B cell (primary cell): ENCODE measurements at regions not wholly inside any gene's neighbourhood (a gene's known extent, or its start where the extent isn't known, plus 50 kb on each side); places are given as distances from the start of the nearest gene placed in this dataset.

Source experiments
- ATAC-seq: fragments of 200-7000 bp; cut with Tn5 transposase; one replicate; pipeline ENCODE4 v1.10.0; 2021; ENCODE audit warnings: low read depth, mild to moderate bottlenecking, moderate number of reproducible peaks, moderate library complexity
- CTCF ChIA-PET: fragments of 350-600 bp; sonication (Branson Sonifier 250); formaldehyde crosslinking; loops from one replicate; lab custom pipeline; 2021; ENCODE audit warnings: antibody characterized with exemption, inconsistent platforms; lab: Charles Lee
- POLR2A ChIA-PET: fragments of 350-600 bp; sonication (Branson Sonifier 250); formaldehyde crosslinking; loops from one replicate; lab custom pipeline; 2021; ENCODE audit warnings: antibody characterized with exemption; lab: Charles Lee
- DNase-seq: peaks from one replicate; pipeline ENCODE4 v3.0.0; 2013
- H2AFZ ChIP-seq: 2 replicates; pipeline ENCODE4 v1.6.1; 2012; ENCODE audit warnings: mild to moderate bottlenecking, low read depth, low read length; ENCODE audit not compliant: insufficient read depth, poor library complexity, severe bottlenecking
- H3K27ac ChIP-seq, 2 donors: 1 replicate in 1 of 2; 2 replicates in 1 of 2; pipeline ENCODE4 v1.5.1; 2012 to 2013; ENCODE audit warnings: low read length in 2 of 2, mild to moderate bottlenecking in 2 of 2, moderate library complexity in 1 of 2
- H3K27me3 ChIP-seq, 4 experiments: fragments of 200-600 bp in 1 of 4; sonication (generic) in 1 of 4; replicated peaks in 1 of 4; 1 replicate in 2 of 4; 2 replicates in 2 of 4; pipeline versions ENCODE4 v1.6.1 to v1.7.0; 2013 to 2016; ENCODE audit warnings: low read length in 3 of 4, mild to moderate bottlenecking in 2 of 4, mixed read lengths in 1 of 4, moderate library complexity in 1 of 4; ENCODE audit not compliant: insufficient read depth in 4 of 4, control insufficient read depth in 3 of 4; ENCODE audit errors: control extremely low read depth in 1 of 4
- H3K36me3 ChIP-seq, 2 experiments: replicated peaks in 1 of 2; 1 replicate in 1 of 2; 2 replicates in 1 of 2; pipeline versions ENCODE4 v1.6.1 to v1.7.1; 2013; ENCODE audit warnings: low read length in 1 of 2; ENCODE audit not compliant: insufficient read depth in 2 of 2, control insufficient read depth in 1 of 2; ENCODE audit errors: control extremely low read depth in 1 of 2, extremely low read depth in 1 of 2
- H3K4me1 ChIP-seq, 2 donors: fragments of 200-600 bp in 1 of 2; sonication (generic) in 1 of 2; 1 replicate in 1 of 2; 2 replicates in 1 of 2; pipeline versions ENCODE4 v1.5.1 to v1.6.1; 2013 to 2017; ENCODE audit warnings: low read length in 2 of 2; ENCODE audit not compliant: control insufficient read depth in 2 of 2, insufficient read depth in 2 of 2
- H3K4me2 ChIP-seq: replicated peaks from 2 replicates; pipeline ENCODE3; 2012; ENCODE audit warnings: mild to moderate bottlenecking, low read depth, low read length; ENCODE audit not compliant: poor library complexity, severe bottlenecking
- H3K4me3 ChIP-seq, 5 experiments: fragments of 200-600 bp in 1 of 5; sonication (generic) in 1 of 5; 1 replicate in 3 of 5; 2 replicates in 2 of 5; pipeline versions ENCODE4 v1.5.1 to v1.7.0; 2011 to 2016; ENCODE audit warnings: low read length in 4 of 5, mild to moderate bottlenecking in 4 of 5, low read depth in 2 of 5, control low read depth in 1 of 5, moderate library complexity in 1 of 5; ENCODE audit not compliant: insufficient read depth in 1 of 5; ENCODE audit errors: control extremely low read depth in 1 of 5, extremely low read depth in 1 of 5
- H3K79me2 ChIP-seq: fragments of 200-600 bp; sonication (generic); one replicate; pipeline ENCODE4 v1.6.0; 2016; ENCODE audit warnings: low read length; ENCODE audit not compliant: control insufficient read depth, insufficient read depth
- H3K9ac ChIP-seq: fragments of 200-600 bp; sonication (generic); 2 replicates; pipeline ENCODE4 v1.6.1; 2017; ENCODE audit warnings: mild to moderate bottlenecking, low read length, moderate library complexity
- H3K9me3 ChIP-seq, 3 donors: one replicate each; pipeline versions ENCODE4 v1.6.1 to v1.7.1; 2013; ENCODE audit warnings: low read length in 2 of 3; ENCODE audit not compliant: control insufficient read depth in 2 of 3, insufficient read depth in 1 of 3; ENCODE audit errors: control extremely low read depth in 1 of 3
- H4K20me1 ChIP-seq: 2 replicates; pipeline ENCODE4 v1.6.0; 2012; ENCODE audit warnings: mild to moderate bottlenecking, low read length; ENCODE audit not compliant: insufficient read depth, control insufficient read depth, poor library complexity, severe bottlenecking
- H3K27ac Mint-ChIP-seq: one replicate; pipeline ENCODE4 v1.8.0; 2021; ENCODE audit warnings: mixed read lengths
- H3K27me3 Mint-ChIP-seq: one replicate; pipeline ENCODE4 v1.8.0; 2021; ENCODE audit warnings: mixed read lengths
- H3K4me1 Mint-ChIP-seq: one replicate; pipeline ENCODE4 v1.8.0; 2021; ENCODE audit warnings: mixed read lengths
- H3K4me3 Mint-ChIP-seq: one replicate; pipeline ENCODE4 v1.8.0; 2021; ENCODE audit warnings: mixed read lengths
- H3K9me3 Mint-ChIP-seq: one replicate; pipeline ENCODE4 v1.8.0; 2022; ENCODE audit warnings: mixed read lengths; ENCODE audit not compliant: insufficient read depth
- CTCF ChIP-seq: fragments of 200-600 bp; IDR thresholded peaks from one replicate; pipeline ENCODE4 v1.8.0; 2022; ENCODE audit warnings: antibody characterized with exemption, mild to moderate bottlenecking
- EZH2 ChIP-seq: IDR thresholded peaks from 2 replicates; pipeline ENCODE4 v1.6.1; 2012; ENCODE audit warnings: borderline replicate concordance, low read depth, mild to moderate bottlenecking, moderate library complexity, low read length; ENCODE audit not compliant: insufficient read depth, poor library complexity, severe bottlenecking
- WGBS: methylation state at CpG from one replicate; pipeline ENCODE4 v1.1.5; 2013; ENCODE audit warnings: missing lambda C conversion rate; ENCODE audit not compliant: insufficient coverage; 5-methylcytosine and 5-hydroxymethylcytosine counted together
- intact Hi-C: fragments of 100-400 bp; cut with micrococcal nuclease; formaldehyde crosslinking; loops from one replicate; pipeline ENCODE4 v1.10.0; 2022

GRCh38 chr12:107552263-107552662, 133.3 kb upstream of the PWP1 start:
- Histone ChIP-seq H3K27ac (no peak overlapping the region), H3K4me1 (peaks cover 2 to 4% of the 10 kb centered on the region in 2 donors), H3K27me3 (no peaks in the 10 kb centered on the region), H3K36me3 (no peaks in the 10 kb centered on the region), H2AFZ (no peak overlapping the region), H3K79me2 (no peaks in the 10 kb centered on the region), H3K9ac (no peak overlapping the region), H3K9me3 (peaks cover 0 to 9% (median under 1%) of the 10 kb centered on the region in 3 donors), H3K4me2 (no peak overlapping the region), H3K4me3 (no peak overlapping the region), H4K20me1 (no peaks in the 10 kb centered on the region)
- no peak overlapping the region for H3K27ac Mint-ChIP-seq
- TF ChIP-seq EZH2: no peak
- peaks cover 2% of the 10 kb centered on the region for H3K4me1 Mint-ChIP-seq
- no peak for ATAC-seq
- WGBS: 100% methylated on average over 1 of the region's 4 CpGs
- H3K9me3 Mint-ChIP-seq: peaks cover 5% of the 10 kb centered on the region
- H3K4me3 Mint-ChIP-seq: no peak overlapping the region
- ChIA-PET POLR2A (no interaction called here), CTCF (no interaction called here)
- intact Hi-C loops: no loop called here
- peaks cover 7% of the 10 kb centered on the region for H3K27me3 Mint-ChIP-seq
- DNase-seq: no peak

- Mint-ChIP-seq H3K27ac (no peak overlapping the region), H3K27me3 (peaks cover 7% of the 10 kb centered on the region), H3K9me3 (peaks cover 5% of the 10 kb centered on the region), H3K4me1 (no peaks in the 10 kb centered on the region), H3K4me3 (no peak overlapping the region)
- intact Hi-C loops: no loop called here
- TF ChIP-seq EZH2 (no peak), CTCF (no peak)
- Histone ChIP-seq H3K79me2 (no peaks in the 10 kb centered on the region), H2AFZ (no peak overlapping the region), H4K20me1 (no peaks in the 10 kb centered on the region), H3K9me3 (peaks cover 0 to 9% (median 0%) of the 10 kb centered on the region in 3 donors), H3K4me3 (no peak overlapping the region), H3K36me3 (no peaks in the 10 kb centered on the region), H3K27me3 (no peaks in the 10 kb centered on the region), H3K9ac (no peak overlapping the region), H3K27ac (no peak overlapping the region), H3K4me1 (no peaks in the 10 kb centered on the region), H3K4me2 (no peak overlapping the region)
- DNase-seq (no peak), ATAC-seq (no peak)
- ChIA-PET CTCF (no interaction called here), POLR2A (no interaction called here)
- 73% methylated on average over 3 of the region's 4 CpGs for WGBS
Measured at GRCh38 chr12:107553211-107553765, 132.3 kb upstream of the PWP1 start.
